DMS 273 treated with DMSO at 0.1 percent for 48 hours (cell line): ENCODE measurements at regions not wholly inside any gene's neighbourhood (a gene's known extent, or its start where the extent isn't known, plus 50 kb on each side); places are given as distances from the start of the nearest gene placed in this dataset.
"Not testable (repeated sequence)": the region's sequence is repeated elsewhere in the genome, so short reads cannot be mapped to it uniquely, and the experiment has no call there.

Source experiments
- DNase-seq: peaks from one replicate; lab custom pipeline; 2025; lab: John Stamatoyannopoulos, UW

DNA sequence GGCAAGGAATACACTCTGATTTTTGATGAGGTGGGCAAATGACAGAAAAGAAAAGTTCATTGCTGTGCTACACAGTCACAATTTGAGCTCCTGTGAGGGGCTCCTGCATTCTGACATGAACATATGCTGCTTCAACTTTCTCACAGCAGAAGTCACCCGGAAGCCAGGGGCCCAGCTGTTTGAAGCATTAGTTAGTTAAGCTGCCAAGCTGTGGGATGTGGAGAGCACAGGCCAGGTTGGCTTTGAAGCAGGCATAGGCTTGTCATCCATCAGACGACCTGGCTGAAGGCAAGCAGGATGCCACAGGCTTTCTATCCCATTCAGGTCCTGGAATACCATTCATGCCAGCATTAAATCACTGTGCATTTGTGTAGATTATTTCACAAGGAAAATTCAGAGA lies 63.1 kb downstream of the MTNR1B start:
- DNase-seq: peak; percentile 30

DNA sequence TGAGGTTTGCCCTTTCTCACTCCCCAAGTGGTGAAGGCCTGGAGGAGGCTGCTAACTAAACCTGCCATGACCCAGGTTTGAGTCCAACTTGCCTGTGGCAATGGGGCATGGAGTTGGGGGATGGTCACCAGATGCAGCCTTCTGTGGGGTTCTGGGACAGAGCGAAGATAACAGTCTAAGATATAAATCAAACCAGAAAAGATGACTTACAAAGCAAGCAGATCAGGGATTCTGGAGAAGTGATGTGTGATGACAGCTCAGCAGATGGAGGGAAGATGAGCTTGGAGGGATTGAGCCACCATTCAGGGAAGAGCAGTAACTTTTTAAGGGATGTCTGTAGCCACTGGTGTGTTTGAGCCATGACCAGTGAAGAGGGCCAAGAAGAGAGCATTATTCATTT lies 63.6 kb downstream of the MTNR1B start:
- no peak for DNase-seq

DNA sequence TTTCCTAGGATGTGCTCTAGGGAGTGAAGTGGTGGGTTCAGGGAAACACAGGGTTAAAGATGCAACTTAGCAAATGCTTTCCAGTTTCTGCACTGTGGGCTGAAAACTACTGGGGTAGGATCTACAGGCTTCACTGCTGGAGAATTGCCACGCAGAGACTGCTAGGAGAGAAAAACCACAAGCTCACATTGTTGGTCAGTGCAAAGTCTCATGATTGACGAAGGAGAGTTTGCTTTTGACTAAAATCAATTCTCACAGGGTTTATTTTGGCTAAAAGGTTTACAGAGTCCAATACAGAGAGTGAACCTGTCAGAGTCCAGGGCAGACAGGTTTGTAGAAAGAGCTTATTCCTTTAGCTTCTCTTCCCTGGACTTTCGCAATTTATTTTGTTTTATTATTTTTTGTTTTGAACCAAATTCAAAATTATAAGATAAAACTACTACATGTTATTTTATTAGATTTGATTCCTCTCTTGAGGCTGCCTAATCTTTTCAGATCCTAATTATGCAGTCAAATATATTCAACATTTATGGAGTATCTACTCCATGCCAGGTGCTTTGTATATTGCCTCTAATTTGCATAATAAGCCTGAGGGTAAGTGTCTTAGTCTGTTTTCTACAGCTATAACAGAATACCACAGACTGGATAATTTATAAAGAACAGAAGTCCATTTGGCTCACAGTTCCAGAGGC lies 64.7 kb downstream of the MTNR1B start:
- no peak for DNase-seq

DNA sequence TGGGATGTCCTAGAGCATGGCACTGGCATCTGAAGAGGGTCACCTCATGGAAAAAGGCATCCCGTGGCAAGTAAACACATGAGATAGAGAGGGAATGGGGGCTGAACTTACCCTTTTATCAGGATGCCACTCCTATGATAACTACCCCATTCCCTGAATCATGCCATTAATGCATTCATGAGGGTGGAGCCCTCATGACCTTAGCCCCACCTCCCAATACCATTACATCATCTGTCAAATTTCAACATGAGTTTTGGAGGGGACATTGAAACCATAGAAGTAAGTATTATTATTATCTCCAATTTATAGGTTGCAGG lies 65.2 kb downstream of the MTNR1B start:
- DNase-seq: no peak

GRCh38 chr11:93038521-93038920 lies 69.1 kb downstream of the MTNR1B start:
- no peak for DNase-seq

DNA sequence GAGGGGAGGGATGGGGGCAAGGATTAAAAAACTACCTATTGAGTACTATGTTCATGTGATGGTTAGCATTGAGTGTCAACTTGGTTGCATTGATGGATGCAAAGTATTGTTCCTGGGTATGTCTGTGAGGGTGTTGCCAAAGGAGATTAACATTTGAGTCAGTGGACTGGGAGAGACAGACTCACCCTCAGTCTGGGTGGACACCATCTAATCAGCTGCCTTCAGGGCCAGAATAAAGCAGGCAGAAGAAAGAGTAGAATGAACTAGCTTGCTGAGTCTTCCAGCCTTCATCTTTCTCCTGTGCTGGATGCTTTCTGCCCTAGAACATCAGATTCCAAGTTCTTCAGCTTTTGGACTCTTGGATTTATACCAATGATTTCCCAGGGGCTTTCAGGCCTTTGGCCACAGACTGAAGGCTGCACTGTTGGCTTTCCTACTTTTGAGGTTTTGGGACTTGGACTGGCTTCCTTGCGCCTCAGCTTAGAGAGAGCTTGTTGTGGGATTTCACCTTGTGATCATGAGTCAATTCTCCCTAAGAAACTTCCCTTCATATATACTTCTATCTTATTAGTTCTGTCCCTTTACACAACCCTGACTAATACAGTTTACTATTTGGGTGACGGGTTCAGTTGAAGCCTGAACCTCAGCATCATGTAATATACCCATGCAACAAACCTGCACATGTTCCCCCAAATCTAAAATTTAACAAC lies 70.2 kb downstream of the MTNR1B start:
- DNase-seq: no peak

DNA sequence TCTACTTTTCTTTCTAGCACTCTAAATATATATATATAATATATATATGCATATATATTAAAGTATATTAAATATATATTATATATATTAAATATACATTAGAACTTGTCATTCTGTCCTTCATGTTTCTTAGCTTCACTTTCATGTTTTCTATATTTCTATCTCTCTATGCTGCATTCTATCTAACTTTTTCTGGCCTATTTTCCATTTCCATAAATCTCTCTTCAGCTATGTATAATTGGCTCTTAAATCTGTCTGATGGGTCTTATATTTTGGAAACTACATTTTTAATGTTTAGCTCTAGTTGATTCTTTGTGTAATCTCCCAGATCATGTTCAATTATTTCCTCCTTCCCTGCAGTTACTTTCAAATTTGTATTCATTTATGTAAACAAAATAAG lies 72.2 kb downstream of the MTNR1B start:
- DNase-seq: no peak

GRCh38 chr11:93043186-93043585 lies 73.7 kb downstream of the MTNR1B start:
- DNase-seq: not testable (repeated sequence)

DNA sequence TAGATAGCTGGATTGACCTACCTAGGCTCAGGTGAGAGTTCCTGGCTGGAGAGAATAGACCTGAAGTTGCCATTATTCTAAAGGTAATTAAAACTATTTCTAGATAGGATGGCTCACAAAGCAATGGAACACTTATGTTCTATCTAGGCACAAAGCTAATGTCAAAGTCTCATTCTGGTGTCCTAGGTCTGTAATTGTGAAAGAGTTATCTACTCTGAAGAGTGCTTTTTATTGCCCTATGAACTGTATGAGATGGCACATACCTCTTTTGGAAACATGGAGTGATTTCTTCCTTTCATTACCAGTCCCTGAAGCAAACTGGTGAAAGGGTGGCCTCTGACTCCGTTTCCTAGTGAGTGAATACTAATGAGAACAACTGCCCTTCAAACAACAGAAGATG lies 80.3 kb downstream of the MTNR1B start:
- no peak for DNase-seq

GRCh38 chr11:93051186-93051585 lies 81.7 kb downstream of the MTNR1B start:
- no peak for DNase-seq

- DNase-seq: no peak
These were observed 84.4 kb downstream of the MTNR1B start for GRCh38 chr11:93053864-93054263.

GRCh38 chr11:93054279-93054678 lies 84.8 kb downstream of the MTNR1B start:
- no peak for DNase-seq

DNA sequence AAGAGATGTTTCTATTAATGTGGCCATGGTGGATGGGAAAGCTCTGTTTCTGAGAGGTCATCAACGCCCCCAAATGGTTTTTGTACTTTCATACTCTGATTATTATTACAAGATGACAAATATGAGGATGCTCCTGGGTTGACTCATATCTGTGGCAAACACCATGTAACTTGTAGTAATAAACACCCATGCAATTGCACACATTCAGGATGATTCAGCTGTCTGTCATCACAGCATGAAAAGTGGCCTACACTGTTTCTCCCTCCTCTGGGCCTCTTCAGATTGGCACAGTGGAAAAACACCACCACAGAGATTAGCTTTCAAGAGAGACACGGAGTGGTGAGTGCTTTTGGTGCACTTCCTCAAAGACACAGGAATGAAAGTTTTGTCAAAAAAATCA lies 85.4 kb downstream of the MTNR1B start:
- DNase-seq: no peak

GRCh38 chr11:93059117-93059957 lies 89.9 kb downstream of the MTNR1B start:
- no peak for DNase-seq

GRCh38 chr11:93063086-93063485 lies 93.6 kb downstream of the MTNR1B start:
- DNase-seq: no peak

GRCh38 chr11:93065074-93065674 lies 95.7 kb downstream of the MTNR1B start:
- not testable (repeated sequence) for DNase-seq

- no peak for DNase-seq
These were observed 98.5 kb downstream of the MTNR1B start for GRCh38 chr11:93067881-93068390.

DNA sequence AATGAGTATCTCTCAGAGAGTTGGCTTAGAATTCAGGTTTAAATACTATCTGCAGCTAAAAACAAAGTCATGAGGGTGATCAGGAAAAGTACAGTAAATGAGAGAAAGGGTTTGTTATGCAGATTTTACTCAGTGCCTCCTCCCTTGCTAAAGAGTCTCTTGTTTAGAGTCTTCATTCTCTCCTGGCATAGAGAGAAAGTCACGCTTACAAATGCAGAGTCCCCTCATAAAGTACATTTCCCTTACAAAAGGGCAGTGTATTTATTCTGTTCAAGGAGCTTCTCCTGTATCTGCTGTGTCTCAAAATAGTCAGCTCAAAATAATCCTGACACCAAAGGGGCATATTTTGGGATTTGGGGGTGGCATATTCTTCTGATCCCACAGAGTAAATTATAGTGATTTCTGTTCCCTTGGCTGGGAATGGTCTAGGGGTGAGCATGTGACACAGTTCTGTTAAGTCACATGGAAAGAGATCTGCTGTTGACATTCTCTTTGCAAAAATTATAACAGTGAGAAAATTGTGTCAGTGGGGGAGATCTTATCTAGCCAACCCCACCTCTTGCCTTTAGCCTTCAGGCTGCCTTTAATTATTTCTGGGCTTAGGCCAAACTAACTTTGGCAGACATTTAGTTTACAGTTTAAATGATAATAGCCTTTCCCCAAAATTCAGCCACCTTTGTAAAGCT lies 102.9 kb downstream of the MTNR1B start:
- DNase-seq: no peak

DNA sequence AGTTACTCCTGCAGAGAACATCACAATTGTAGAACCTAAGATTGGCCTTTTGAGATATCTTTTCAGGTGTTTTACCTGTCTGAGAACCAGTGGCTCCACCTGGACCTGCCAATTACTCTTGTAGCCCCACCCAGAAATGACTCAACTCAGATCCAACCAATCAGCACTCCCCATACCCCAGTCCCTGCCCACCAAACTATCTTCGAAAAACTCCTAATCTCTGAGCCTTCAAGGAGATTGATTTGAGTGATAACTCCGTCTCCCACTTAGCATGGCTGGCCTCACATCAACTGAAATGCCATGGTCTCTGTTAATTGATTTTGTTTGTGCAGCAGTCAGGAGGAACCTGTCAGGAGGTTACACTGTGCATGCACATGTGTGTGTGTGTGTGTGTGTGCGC lies 103.6 kb downstream of the MTNR1B start:
- no peak for DNase-seq

GRCh38 chr11:93073508-93074280 lies 104.2 kb downstream of the MTNR1B start:
- no peak for DNase-seq

GRCh38 chr11:93074352-93074751 lies 104.9 kb downstream of the MTNR1B start:
- DNase-seq: no peak
